ENCODE measurements at regions not wholly inside any gene's neighbourhood (a gene's known extent, or its start where the extent isn't known, plus 50 kb on each side); places are given as distances from the start of the nearest gene placed in this dataset.

- TF ChIP-seq CTCF (conservative IDR thresholded peaks at IDR 0.05 in 1 of 2, IDR thresholded peaks at IDR 0.05 in 1 of 2; ENCODE audit: extremely low read depth in 1 of 2, insufficient read depth in 1 of 2, low read depth in 1 of 2, low read length in 2 of 2) (no peak), EZH2 (IDR thresholded peaks at IDR 0.05; ENCODE audit: borderline replicate concordance, low read length) (no peak)
Observed at GRCh38 chrX:17930850-17931249, 69.8 kb upstream of the RAI2 start.
